ENCODE measurements at regions not wholly inside any gene's neighbourhood (a gene's known extent, or its start where the extent isn't known, plus 50 kb on each side); places are given as distances from the start of the nearest gene placed in this dataset.

DNA sequence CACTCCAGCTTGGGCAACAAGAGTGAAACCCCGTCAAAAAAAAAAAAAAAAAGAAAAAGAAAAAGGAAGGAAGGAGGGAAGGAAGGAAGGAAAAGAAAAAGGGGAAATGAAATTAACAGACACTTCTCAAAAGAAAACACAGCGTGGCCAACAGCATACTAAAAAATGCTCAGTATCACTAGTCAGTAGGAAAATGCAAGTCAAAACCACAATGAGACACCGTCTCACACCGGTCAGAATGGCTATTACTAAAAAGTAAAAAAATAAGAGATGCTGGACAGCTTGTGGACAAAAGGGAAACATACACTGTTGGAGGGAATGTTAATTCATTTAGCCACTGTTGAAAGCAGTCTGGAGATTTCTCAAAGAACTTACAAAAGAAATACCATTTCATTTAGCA, 369.5 kb upstream of the BRINP3 start:
- Histone ChIP-seq H3K36me3 (ENCODE audit: control insufficient read depth, low read length) (no peaks in the 10 kb centered on the region), H3K9me3 (ENCODE audit: control insufficient read depth, insufficient read depth, low read length) (no peaks in the 10 kb centered on the region), H3K4me1 (ENCODE audit: control insufficient read depth, low read length) (no peaks in the 10 kb centered on the region), H3K4me3 (ENCODE audit: low read length) (no peak overlapping the region), H3K79me2 (ENCODE audit: control insufficient read depth, low read length) (no peaks in the 10 kb centered on the region), H4K20me1 (ENCODE audit: control insufficient read depth, insufficient read depth, low read depth, low read length) (no peaks in the 10 kb centered on the region), H3K9me2 (replicated peaks; ENCODE audit: control insufficient read depth, low read length) (no peaks in the 10 kb centered on the region), H3K27me3 (ENCODE audit: control insufficient read depth, low read length) (no peaks in the 10 kb centered on the region), H3K27ac (ENCODE audit: low read depth, low read length) (no peak overlapping the region), H3F3A (ENCODE audit: control insufficient read depth, insufficient read depth) (no peaks in the 10 kb centered on the region), H3K4me2 (ENCODE audit: low read length) (no peak overlapping the region)
- TF ChIP-seq, protein P1, sequence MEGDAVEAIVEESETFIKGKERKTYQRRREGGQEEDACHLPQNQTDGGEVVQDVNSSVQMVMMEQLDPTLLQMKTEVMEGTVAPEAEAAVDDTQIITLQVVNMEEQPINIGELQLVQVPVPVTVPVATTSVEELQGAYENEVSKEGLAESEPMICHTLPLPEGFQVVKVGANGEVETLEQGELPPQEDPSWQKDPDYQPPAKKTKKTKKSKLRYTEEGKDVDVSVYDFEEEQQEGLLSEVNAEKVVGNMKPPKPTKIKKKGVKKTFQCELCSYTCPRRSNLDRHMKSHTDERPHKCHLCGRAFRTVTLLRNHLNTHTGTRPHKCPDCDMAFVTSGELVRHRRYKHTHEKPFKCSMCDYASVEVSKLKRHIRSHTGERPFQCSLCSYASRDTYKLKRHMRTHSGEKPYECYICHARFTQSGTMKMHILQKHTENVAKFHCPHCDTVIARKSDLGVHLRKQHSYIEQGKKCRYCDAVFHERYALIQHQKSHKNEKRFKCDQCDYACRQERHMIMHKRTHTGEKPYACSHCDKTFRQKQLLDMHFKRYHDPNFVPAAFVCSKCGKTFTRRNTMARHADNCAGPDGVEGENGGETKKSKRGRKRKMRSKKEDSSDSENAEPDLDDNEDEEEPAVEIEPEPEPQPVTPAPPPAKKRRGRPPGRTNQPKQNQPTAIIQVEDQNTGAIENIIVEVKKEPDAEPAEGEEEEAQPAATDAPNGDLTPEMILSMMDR (IDR thresholded peaks at IDR 0.05; ENCODE audit: low read depth, low read length, poor library complexity, severe bottlenecking): no peak
- TF ChIP-seq EZH2phosphoT487 (IDR thresholded peaks at IDR 0.05; ENCODE audit: borderline replicate concordance, low read length): no peak

DNA sequence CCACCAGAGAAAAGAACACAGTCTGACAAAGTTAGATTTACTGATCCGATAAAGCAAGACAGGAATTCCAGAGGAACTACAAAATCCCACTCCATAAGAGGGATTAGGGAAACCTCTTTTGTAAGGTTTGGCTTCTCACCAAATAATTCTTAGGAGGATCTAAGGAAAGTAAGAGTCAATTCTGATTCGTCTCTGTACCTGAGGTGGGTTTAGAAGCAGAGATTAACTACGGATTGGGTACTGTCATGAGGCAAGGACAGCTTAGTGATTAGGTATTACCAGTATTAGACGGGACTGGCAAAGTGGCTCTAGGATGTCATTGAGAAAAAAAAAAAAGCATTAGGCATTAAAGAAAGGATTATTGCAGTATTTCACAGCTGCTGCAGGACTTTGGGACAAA, 371.7 kb upstream of the BRINP3 start:
- Histone ChIP-seq H3K27me3 (ENCODE audit: control insufficient read depth, low read length) (no peaks in the 10 kb centered on the region), H4K20me1 (ENCODE audit: control insufficient read depth, insufficient read depth, low read depth, low read length) (no peaks in the 10 kb centered on the region), H3K4me1 (ENCODE audit: control insufficient read depth, low read length) (no peaks in the 10 kb centered on the region), H3K9me3 (ENCODE audit: control insufficient read depth, insufficient read depth, low read length) (no peaks in the 10 kb centered on the region), H3F3A (ENCODE audit: control insufficient read depth, insufficient read depth) (no peaks in the 10 kb centered on the region), H3K9me2 (replicated peaks; ENCODE audit: control insufficient read depth, low read length) (no peaks in the 10 kb centered on the region), H3K4me2 (ENCODE audit: low read length) (no peak overlapping the region), H3K27ac (ENCODE audit: low read depth, low read length) (no peak overlapping the region), H3K79me2 (ENCODE audit: control insufficient read depth, low read length) (no peaks in the 10 kb centered on the region), H3K36me3 (ENCODE audit: control insufficient read depth, low read length) (no peaks in the 10 kb centered on the region), H3K4me3 (ENCODE audit: low read length) (no peak overlapping the region)
- TF ChIP-seq EZH2phosphoT487 (IDR thresholded peaks at IDR 0.05; ENCODE audit: borderline replicate concordance, low read length): no peak
- TF ChIP-seq, protein P1 (IDR thresholded peaks at IDR 0.05; ENCODE audit: low read depth, low read length, poor library complexity, severe bottlenecking): no peak

DNA sequence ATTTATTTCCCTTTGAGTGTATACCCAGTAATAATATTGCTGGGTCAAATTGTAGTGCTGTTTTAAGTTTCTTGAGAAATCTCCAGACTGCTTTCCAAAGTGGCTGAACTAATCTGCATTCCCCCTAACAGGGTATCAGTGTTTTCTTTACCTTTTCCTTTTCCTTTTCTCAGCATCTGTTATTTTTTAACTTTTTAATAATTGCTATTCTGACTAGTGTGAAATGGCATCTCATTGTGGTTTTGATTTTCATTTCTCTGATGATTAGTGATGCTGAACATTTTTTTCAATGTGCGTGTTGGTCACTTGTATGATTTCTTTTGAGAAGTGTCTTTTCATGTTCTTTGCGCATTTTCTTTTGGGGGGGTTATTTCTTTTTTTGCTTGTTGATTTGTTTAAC, 374.9 kb upstream of the BRINP3 start:
- Histone ChIP-seq H3K4me3 (ENCODE audit: low read length) (no peak overlapping the region), H3K9me3 (ENCODE audit: control insufficient read depth, insufficient read depth, low read length) (no peaks in the 10 kb centered on the region), H3K27me3 (ENCODE audit: control insufficient read depth, low read length) (no peaks in the 10 kb centered on the region), H3K4me2 (ENCODE audit: low read length) (no peak overlapping the region), H3K9me2 (replicated peaks; ENCODE audit: control insufficient read depth, low read length) (no peaks in the 10 kb centered on the region), H4K20me1 (ENCODE audit: control insufficient read depth, insufficient read depth, low read depth, low read length) (no peaks in the 10 kb centered on the region), H3K79me2 (ENCODE audit: control insufficient read depth, low read length) (no peaks in the 10 kb centered on the region), H3K27ac (ENCODE audit: low read depth, low read length) (no peak overlapping the region), H3K36me3 (ENCODE audit: control insufficient read depth, low read length) (no peaks in the 10 kb centered on the region), H3K4me1 (ENCODE audit: control insufficient read depth, low read length) (no peaks in the 10 kb centered on the region), H3F3A (ENCODE audit: control insufficient read depth, insufficient read depth) (no peaks in the 10 kb centered on the region)
- TF ChIP-seq, protein P1 (IDR thresholded peaks at IDR 0.05; ENCODE audit: low read depth, low read length, poor library complexity, severe bottlenecking): no peak
- no peak for TF ChIP-seq EZH2phosphoT487 (IDR thresholded peaks at IDR 0.05; ENCODE audit: borderline replicate concordance, low read length)

DNA sequence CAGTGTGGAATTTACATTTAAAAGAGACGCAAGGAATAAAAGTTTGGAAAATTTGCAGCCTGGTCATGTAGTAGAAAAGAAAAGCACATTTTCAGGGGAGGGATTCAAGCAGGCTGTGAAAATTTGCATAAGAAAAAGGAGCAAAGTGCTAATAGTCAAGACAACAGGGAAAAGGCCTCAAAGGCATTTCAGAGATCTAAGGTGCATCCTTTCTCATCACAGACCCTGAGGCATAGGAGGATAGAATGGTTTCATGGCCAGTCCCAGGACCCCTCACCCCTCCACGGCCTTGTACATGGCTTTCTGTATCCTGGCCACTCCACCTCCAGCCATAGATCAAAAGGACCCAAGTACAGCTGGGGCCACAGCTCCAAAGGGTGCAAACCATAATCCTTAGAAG, 380.5 kb upstream of the BRINP3 start:
- no peaks in the 10 kb centered on the region for H3K9me3 ChIP-seq (ENCODE audit: control insufficient read depth, insufficient read depth, low read length)
- H3K4me1 ChIP-seq (ENCODE audit: control insufficient read depth, low read length): no peaks in the 10 kb centered on the region
- H3K27ac ChIP-seq (ENCODE audit: low read depth, low read length): no peak overlapping the region
- H3F3A ChIP-seq (ENCODE audit: control insufficient read depth, insufficient read depth): no peaks in the 10 kb centered on the region
- no peak overlapping the region for H3K4me2 ChIP-seq (ENCODE audit: low read length)
- no peaks in the 10 kb centered on the region for H3K79me2 ChIP-seq (ENCODE audit: control insufficient read depth, low read length)
- H3K36me3 ChIP-seq (ENCODE audit: control insufficient read depth, low read length): no peaks in the 10 kb centered on the region
- H4K20me1 ChIP-seq (ENCODE audit: control insufficient read depth, insufficient read depth, low read depth, low read length): no peaks in the 10 kb centered on the region
- no peak overlapping the region for H3K4me3 ChIP-seq (ENCODE audit: low read length)
- no peak for TF ChIP-seq EZH2phosphoT487 (IDR thresholded peaks at IDR 0.05; ENCODE audit: borderline replicate concordance, low read length)
- TF ChIP-seq, protein P1 (IDR thresholded peaks at IDR 0.05; ENCODE audit: low read depth, low read length, poor library complexity, severe bottlenecking): no peak
- H3K27me3 ChIP-seq (ENCODE audit: control insufficient read depth, low read length): no peaks in the 10 kb centered on the region
- H3K9me2 ChIP-seq (replicated peaks; ENCODE audit: control insufficient read depth, low read length): no peaks in the 10 kb centered on the region
